Suprapubic skin (tissue), 4 donors: ENCODE measurements at regions not wholly inside any gene's neighbourhood (a gene's known extent, or its start where the extent isn't known, plus 50 kb on each side); places are given as distances from the start of the nearest gene placed in this dataset.

Source experiments
- CTCF ChIP-seq, 2 donors: fragments of 200-600 bp in 1 of 2; fragments of 450-650 bp in 1 of 2; sonication (generic) in 1 of 2; IDR thresholded peaks; one replicate each; pipeline ENCODE4 v1.5.1; 2016 to 2019; ENCODE audit warnings: antibody characterized with exemption in 2 of 2, mild to moderate bottlenecking in 1 of 2, moderate library complexity in 1 of 2
- EP300 ChIP-seq: sonication (generic); formaldehyde crosslinking; IDR thresholded peaks from one replicate; pipeline ENCODE4 v1.6.1; 2017; ENCODE audit warnings: antibody characterized with exemption
- POLR2A ChIP-seq, 2 donors: fragments of 450-650 bp; IDR thresholded peaks; one replicate each; pipeline ENCODE4 v1.6.1; 2017; ENCODE audit warnings: antibody characterized with exemption in 2 of 2, mild to moderate bottlenecking in 2 of 2, moderate library complexity in 2 of 2
- POLR2AphosphoS5 ChIP-seq, 3 donors: sonication (generic); formaldehyde crosslinking; IDR thresholded peaks; one replicate each; pipeline ENCODE4 v1.6.1; 2017; ENCODE audit warnings: antibody characterized with exemption in 3 of 3

GRCh38 chr4:7132249-7132648, 60.1 kb upstream of the SORCS2 start:
- TF ChIP-seq CTCF (IDR thresholded peaks at IDR 0.05) (no peak), POLR2AphosphoS5 (IDR thresholded peaks at IDR 0.05) (no peak), POLR2A (IDR thresholded peaks at IDR 0.05) (no peak), EP300 (no peak)
